ENCODE measurements at regions not wholly inside any gene's neighbourhood (a gene's known extent, or its start where the extent isn't known, plus 50 kb on each side); places are given as distances from the start of the nearest gene placed in this dataset.

- TF ChIP-seq CTCF (IDR thresholded peaks at IDR 0.05; ENCODE audit: unreplicated experiment) = no peak
- no peaks in the 10 kb centered on the region for H3K36me3 Mint-ChIP-seq (ENCODE audit: insufficient read depth)
- H3K27ac Mint-ChIP-seq = no peak overlapping the region
- DNase-seq (ENCODE audit: low spot score, unreplicated experiment) = no peak
- peaks cover 2% of the 10 kb centered on the region for H3K4me1 Mint-ChIP-seq (ENCODE audit: low read depth)
- H3K27me3 Mint-ChIP-seq = peaks cover 6% of the 10 kb centered on the region
- H3K9me3 Mint-ChIP-seq (ENCODE audit: low read depth) = no peaks in the 10 kb centered on the region
- H3K4me3 Mint-ChIP-seq (ENCODE audit: low read depth) = no peak overlapping the region
Measured at GRCh38 chr16:22634954-22635353, 124.3 kb downstream of the NPIPB5 start.

- Mint-ChIP-seq H3K36me3 (ENCODE audit: insufficient read depth) (no peaks in the 10 kb centered on the region), H3K4me1 (ENCODE audit: low read depth) (peaks cover 2% of the 10 kb centered on the region), H3K27me3 (peaks cover 6% of the 10 kb centered on the region), H3K27ac (no peak overlapping the region), H3K4me3 (ENCODE audit: low read depth) (no peak overlapping the region), H3K9me3 (ENCODE audit: low read depth) (no peaks in the 10 kb centered on the region)
- no peak for TF ChIP-seq CTCF (IDR thresholded peaks at IDR 0.05; ENCODE audit: unreplicated experiment)
- DNase-seq (ENCODE audit: low spot score, unreplicated experiment) = no peak
Measured at GRCh38 chr16:22635357-22635761, 124.7 kb downstream of the NPIPB5 start.

- Mint-ChIP-seq H3K4me3 (ENCODE audit: low read depth) (no peak overlapping the region), H3K27me3 (peaks cover 6% of the 10 kb centered on the region), H3K36me3 (ENCODE audit: insufficient read depth) (no peaks in the 10 kb centered on the region), H3K27ac (no peak overlapping the region), H3K9me3 (ENCODE audit: low read depth) (no peaks in the 10 kb centered on the region), H3K4me1 (ENCODE audit: low read depth) (peaks cover 2% of the 10 kb centered on the region)
- no peak for TF ChIP-seq CTCF (IDR thresholded peaks at IDR 0.05; ENCODE audit: unreplicated experiment)
- DNase-seq (ENCODE audit: low spot score, unreplicated experiment) = no peak
Measured at GRCh38 chr16:22635801-22636200, 125.1 kb downstream of the NPIPB5 start.

- TF ChIP-seq CTCF (IDR thresholded peaks at IDR 0.05; ENCODE audit: unreplicated experiment) = no peak
- peaks cover 3% of the 10 kb centered on the region for H3K27me3 Mint-ChIP-seq
- no peaks in the 10 kb centered on the region for H3K36me3 Mint-ChIP-seq (ENCODE audit: insufficient read depth)
- H3K4me1 Mint-ChIP-seq (ENCODE audit: low read depth) = no peaks in the 10 kb centered on the region
- H3K9me3 Mint-ChIP-seq (ENCODE audit: low read depth) = no peaks in the 10 kb centered on the region
- no peak overlapping the region for H3K4me3 Mint-ChIP-seq (ENCODE audit: low read depth)
- no peak for DNase-seq (ENCODE audit: low spot score, unreplicated experiment)
- H3K27ac Mint-ChIP-seq = no peak overlapping the region
Measured at GRCh38 chr16:22638393-22639206, 127.9 kb downstream of the NPIPB5 start.

- Mint-ChIP-seq H3K36me3 (ENCODE audit: insufficient read depth) (no peaks in the 10 kb centered on the region), H3K27ac (no peak overlapping the region), H3K4me3 (ENCODE audit: low read depth) (no peak overlapping the region), H3K4me1 (ENCODE audit: low read depth) (no peaks in the 10 kb centered on the region), H3K9me3 (ENCODE audit: low read depth) (no peaks in the 10 kb centered on the region), H3K27me3 (no peaks in the 10 kb centered on the region)
- no peak for TF ChIP-seq CTCF (IDR thresholded peaks at IDR 0.05; ENCODE audit: unreplicated experiment)
- no peak for DNase-seq (ENCODE audit: low spot score, unreplicated experiment)
Measured at GRCh38 chr16:22641131-22641628, 130.5 kb downstream of the NPIPB5 start.

Measured in progenitor cell of endocrine pancreas (in vitro differentiated cells).